ENCODE measurements at regions not wholly inside any gene's neighbourhood (a gene's known extent, or its start where the extent isn't known, plus 50 kb on each side); places are given as distances from the start of the nearest gene placed in this dataset.
"Not testable (repeated sequence)": the region's sequence is repeated elsewhere in the genome, so short reads cannot be mapped to it uniquely, and the experiment has no call there.

DNA sequence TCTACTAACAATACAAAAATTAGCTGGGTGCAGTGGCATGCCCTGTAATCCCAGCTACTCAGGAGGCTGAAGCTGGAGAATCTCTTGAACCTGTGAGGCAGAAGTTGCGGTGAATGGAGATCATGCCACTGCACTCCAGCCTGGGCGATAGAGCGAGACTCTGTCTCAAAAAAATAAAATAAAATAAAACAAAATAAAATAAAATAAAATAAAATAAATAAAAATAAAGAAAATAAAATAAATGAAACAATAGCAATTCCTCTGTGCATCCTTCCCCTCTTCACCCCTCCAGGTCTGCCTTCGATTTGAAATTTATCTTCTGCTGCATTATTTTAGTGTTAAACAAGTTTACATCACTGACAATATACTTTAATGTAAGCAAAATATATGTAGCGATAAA, 63.0 kb upstream of the UXS1 start:
- DNase-seq: no peak

DNA sequence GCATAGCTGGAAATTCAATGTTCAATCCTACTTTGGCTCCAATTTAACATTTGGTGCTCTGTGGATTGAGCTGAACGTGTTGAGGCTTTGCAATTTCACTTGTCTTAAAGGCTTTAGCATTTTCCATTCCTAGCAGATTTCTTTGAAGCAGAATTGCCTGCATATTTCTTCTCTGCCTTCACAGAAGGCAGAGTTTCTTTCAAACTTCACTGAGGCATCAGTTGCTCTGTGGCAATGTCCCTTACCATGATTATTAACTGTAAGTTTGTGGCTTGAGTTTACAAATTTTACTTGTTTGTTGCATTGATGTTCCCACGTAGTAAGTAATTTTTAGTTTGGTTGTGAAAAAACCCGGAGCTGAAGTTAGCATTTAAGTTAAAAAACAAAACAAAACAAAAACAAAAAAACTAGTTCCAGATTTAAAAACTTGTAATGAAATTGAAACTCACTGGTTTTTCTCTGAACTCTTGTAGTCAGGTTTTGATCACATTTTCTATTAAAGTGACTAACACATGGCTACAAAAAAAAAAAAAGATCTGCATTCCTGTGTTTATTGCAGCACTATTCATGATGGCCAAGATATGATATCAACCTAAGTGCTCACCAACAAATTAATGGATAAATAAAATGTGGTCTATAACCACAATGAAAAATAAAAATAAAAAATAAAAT, 55.2 kb upstream of the UXS1 start:
- not testable (repeated sequence) for DNase-seq

DNA sequence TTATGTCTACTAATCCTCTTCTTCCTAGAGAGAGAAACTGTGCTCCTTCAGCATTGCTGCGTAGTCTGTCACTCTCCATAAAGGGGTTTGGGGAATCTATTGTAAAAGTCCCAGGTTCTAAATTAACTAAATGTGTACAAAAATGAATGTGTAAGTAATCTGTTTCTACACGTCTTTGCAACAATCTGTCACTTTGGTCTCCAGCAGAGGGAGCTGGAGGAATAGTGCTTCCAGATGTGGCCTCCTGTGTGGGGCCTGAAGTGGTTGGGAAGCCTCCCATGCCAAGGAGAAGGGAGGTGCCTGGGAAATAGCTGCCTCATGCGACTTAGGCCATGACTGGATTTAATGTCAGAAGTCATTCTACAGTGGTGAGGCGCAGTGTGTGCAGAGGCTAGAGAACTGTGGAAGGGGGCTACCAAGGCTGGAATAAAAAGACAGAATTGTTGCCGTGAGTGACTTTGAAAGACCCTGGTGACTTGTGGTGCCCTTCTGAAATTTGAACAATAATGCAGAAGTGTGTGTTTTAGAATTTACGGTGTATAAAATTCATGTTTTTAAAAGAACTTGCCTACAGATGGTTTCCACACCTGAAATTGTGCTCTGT, 54.5 kb upstream of the UXS1 start:
- DNase-seq: not testable (repeated sequence)
